ENCODE measurements at regions not wholly inside any gene's neighbourhood (a gene's known extent, or its start where the extent isn't known, plus 50 kb on each side); places are given as distances from the start of the nearest gene placed in this dataset.

- TF ChIP-seq CTCF (IDR thresholded peaks at IDR 0.05) (no peak), ZFX (IDR thresholded peaks at IDR 0.05; ENCODE audit: borderline replicate concordance) (no peak)
Measured at GRCh38 chr6:19550380-19550779, 286.8 kb upstream of the ID4 start.
